BE2C (cell line): ENCODE measurements at regions not wholly inside any gene's neighbourhood (a gene's known extent, or its start where the extent isn't known, plus 50 kb on each side); places are given as distances from the start of the nearest gene placed in this dataset.

ENCODE experiments used
- DNase-seq: peaks from one replicate; pipeline ENCODE4 v3.0.0-alpha.2; 2020
- H3K27me3 ChIP-seq: fragments of 250-450 bp; sonication (Bioruptor Pico); 2 replicates; pipeline ENCODE4 v1.5.1; 2020; ENCODE audit warnings: mild to moderate bottlenecking
- H3K36me3 ChIP-seq: fragments of 250-450 bp; sonication (Bioruptor Pico); 2 replicates; pipeline ENCODE4 v1.5.1; 2020; ENCODE audit warnings: mild to moderate bottlenecking
- H3K4me1 ChIP-seq: fragments of 250-450 bp; sonication (Bioruptor Pico); 2 replicates; pipeline ENCODE4 v1.5.1; 2020
- H3K4me3 ChIP-seq: 2 replicates; pipeline ENCODE4 v1.5.1; 2011; ENCODE audit warnings: low read depth, low read length
- H3K9me3 ChIP-seq: fragments of 250-450 bp; sonication (Bioruptor Pico); 2 replicates; pipeline ENCODE4 v1.5.1; 2020
- TF ChIP-seq, protein P1 (sequence below): IDR thresholded peaks from 2 replicates; pipeline ENCODE4 v1.5.1; 2012; ENCODE audit warnings: mild to moderate bottlenecking, low read depth, low read length

DNA sequence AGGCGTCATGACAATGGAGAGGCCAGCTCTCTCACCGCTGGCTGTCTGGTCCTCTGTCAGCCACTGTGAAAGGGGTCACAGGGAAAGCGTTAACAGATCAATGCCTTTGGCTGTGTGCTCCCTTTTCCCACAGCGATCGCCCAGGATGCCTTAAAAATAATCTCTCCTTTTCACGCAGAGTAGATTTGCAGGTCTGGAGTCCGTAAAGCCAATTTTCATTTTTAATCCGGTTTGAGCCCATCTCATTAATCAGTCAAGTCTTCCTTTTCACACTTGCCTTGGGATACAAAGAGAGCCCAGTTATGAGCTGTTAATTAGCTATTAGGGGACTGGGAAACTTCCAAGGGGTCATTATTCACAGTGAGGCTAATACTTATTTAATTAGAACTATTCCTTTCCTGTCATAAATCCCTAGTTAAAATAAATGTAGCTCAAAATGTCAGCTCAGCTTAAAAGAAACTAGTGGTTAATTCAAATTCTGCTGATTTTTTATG is 104.3 kb upstream of the RASGRP1 start:
- no peaks in the 10 kb centered on the region for H3K4me1 ChIP-seq
- no peak overlapping the region for H3K4me3 ChIP-seq
- TF ChIP-seq, protein P1, sequence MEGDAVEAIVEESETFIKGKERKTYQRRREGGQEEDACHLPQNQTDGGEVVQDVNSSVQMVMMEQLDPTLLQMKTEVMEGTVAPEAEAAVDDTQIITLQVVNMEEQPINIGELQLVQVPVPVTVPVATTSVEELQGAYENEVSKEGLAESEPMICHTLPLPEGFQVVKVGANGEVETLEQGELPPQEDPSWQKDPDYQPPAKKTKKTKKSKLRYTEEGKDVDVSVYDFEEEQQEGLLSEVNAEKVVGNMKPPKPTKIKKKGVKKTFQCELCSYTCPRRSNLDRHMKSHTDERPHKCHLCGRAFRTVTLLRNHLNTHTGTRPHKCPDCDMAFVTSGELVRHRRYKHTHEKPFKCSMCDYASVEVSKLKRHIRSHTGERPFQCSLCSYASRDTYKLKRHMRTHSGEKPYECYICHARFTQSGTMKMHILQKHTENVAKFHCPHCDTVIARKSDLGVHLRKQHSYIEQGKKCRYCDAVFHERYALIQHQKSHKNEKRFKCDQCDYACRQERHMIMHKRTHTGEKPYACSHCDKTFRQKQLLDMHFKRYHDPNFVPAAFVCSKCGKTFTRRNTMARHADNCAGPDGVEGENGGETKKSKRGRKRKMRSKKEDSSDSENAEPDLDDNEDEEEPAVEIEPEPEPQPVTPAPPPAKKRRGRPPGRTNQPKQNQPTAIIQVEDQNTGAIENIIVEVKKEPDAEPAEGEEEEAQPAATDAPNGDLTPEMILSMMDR, result no peak
- DNase-seq, result no peak
- H3K27me3 ChIP-seq, result peaks cover 7% of the 10 kb centered on the region
- no peaks in the 10 kb centered on the region for H3K36me3 ChIP-seq
- no peaks in the 10 kb centered on the region for H3K9me3 ChIP-seq

DNA sequence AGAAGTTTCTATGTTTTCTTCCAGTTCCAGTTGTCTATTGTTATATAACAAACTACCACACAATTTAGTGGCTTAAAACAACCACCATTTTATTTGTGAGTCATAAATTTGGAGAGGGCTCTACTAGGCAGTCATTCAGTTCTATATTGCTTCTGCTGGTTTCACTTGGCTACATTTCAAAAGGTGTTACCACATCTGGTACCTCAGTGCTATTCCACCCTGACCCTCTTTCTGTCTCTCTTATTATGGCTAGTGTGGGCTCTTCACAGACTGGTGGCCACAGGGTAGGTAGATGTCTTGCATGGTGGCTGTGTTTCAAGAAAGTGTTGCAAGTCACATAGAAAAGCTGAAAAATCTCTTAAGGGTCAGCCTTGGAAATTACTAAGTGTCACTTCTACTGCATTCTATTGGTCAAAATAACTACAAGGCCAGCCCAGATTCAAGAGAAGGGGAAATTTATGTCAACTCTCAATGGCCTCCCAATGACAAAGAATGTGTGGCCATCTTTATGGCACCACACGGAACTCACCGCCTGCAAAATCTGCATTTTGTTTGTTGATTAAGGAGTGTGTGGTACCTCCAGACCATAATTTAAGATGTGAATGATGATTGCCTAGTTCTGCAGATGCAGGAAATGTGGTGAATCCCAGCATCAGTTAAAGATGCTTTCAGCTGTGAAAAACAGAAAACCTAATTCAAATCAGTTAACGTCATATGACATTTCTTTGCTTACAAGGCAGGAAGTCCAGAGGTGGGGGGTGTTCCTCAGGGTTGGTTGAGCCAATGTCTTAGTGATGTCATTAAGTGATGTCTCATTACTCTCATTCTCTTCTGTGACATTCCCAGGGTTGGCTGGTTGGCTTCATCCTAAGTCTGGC is 105.8 kb upstream of the RASGRP1 start:
- Histone ChIP-seq H3K27me3 (peaks cover 11% of the 10 kb centered on the region), H3K9me3 (no peaks in the 10 kb centered on the region), H3K4me3 (no peak overlapping the region), H3K36me3 (no peaks in the 10 kb centered on the region), H3K4me1 (no peaks in the 10 kb centered on the region)
- TF ChIP-seq, protein P1, result no peak
- DNase-seq, result no peak

DNA sequence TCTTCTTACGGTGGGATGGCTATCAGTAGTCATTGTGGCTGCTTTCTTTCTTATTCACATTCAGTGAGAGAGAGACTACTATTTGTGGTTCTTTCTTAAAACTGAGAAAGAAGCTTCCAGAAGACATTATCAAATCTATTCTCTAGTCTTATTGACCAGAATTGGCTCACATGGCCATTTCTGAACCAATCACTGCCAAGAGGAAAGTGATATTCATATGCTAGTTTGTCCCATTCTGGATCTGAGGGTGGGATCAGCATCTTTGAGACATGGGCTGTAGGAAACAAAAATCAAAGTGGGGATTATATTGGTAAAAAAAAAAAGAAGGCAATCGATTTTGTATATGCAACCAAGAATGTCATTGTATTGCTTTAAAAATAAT is 106.4 kb upstream of the RASGRP1 start:
- DNase-seq, result no peak
- no peak overlapping the region for H3K4me3 ChIP-seq
- H3K27me3 ChIP-seq, result peaks cover 14% of the 10 kb centered on the region
- H3K9me3 ChIP-seq, result no peaks in the 10 kb centered on the region
- H3K36me3 ChIP-seq, result no peaks in the 10 kb centered on the region
- H3K4me1 ChIP-seq, result no peaks in the 10 kb centered on the region
- TF ChIP-seq, protein P1, result no peak

DNA sequence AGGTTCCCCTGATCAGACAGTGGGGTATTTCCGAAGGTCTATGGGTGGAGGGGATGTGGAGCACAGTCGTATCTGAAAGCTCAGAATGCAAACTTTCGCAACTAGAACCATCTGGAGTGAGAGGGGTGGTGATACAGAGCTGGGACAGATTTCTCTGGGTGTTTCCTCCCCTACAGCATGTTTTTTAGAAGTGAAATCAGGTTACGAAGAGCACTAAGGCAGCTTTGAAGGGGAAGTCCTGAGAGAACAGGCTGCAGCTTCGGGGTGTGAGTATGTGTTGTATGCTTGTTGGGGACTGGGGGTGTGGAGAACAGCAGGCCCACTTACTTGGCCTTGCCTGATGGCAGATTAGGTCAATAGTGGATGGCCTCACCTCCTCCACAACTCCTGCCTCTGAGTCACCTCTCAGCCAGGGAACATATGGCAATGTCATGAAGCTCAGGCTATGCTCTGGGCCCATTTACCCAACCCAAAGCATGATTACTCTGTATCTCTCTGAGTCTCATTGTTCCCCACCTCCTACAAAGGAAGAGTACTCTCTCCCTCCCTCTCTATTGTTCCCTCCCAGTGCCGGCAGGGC is 107.2 kb upstream of the RASGRP1 start:
- Histone ChIP-seq H3K4me1 (no peaks in the 10 kb centered on the region), H3K36me3 (no peaks in the 10 kb centered on the region), H3K4me3 (no peak overlapping the region), H3K9me3 (no peaks in the 10 kb centered on the region), H3K27me3 (peaks cover 14% of the 10 kb centered on the region)
- TF ChIP-seq, protein P1, result no peak
- DNase-seq, result no peak

DNA sequence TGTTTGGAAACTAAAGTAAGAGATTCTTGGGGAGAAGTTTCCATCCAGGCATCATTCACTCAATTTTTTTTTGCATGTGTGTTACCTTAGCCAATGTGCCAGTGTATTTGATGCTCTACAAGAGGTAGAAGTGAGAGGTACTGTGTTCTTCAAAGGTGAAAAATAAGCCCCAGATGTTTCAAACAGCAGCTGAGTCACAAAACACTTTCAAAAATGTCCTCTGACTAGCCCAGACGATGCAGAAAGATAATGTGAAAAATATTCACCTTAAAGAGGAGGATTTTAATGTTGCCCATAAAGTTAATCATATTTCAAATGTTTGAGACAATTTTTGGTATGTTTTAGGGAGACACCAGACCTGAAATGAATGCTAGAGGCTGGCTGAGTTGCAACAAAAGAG is 107.7 kb upstream of the RASGRP1 start:
- H3K4me1 ChIP-seq, result no peaks in the 10 kb centered on the region
- no peak for DNase-seq
- peaks cover 11% of the 10 kb centered on the region for H3K27me3 ChIP-seq
- H3K9me3 ChIP-seq, result no peaks in the 10 kb centered on the region
- H3K36me3 ChIP-seq, result no peaks in the 10 kb centered on the region
- TF ChIP-seq, protein P1, result no peak
- H3K4me3 ChIP-seq, result no peak overlapping the region
